ENCODE measurements at regions not wholly inside any gene's neighbourhood (a gene's known extent, or its start where the extent isn't known, plus 50 kb on each side); places are given as distances from the start of the nearest gene placed in this dataset.

- DNase-seq (ENCODE audit: low read depth), result no peak
- no peak overlapping the region for H3K4me3 ChIP-seq (ENCODE audit: low read depth, low read length)
- TF ChIP-seq, protein P1, sequence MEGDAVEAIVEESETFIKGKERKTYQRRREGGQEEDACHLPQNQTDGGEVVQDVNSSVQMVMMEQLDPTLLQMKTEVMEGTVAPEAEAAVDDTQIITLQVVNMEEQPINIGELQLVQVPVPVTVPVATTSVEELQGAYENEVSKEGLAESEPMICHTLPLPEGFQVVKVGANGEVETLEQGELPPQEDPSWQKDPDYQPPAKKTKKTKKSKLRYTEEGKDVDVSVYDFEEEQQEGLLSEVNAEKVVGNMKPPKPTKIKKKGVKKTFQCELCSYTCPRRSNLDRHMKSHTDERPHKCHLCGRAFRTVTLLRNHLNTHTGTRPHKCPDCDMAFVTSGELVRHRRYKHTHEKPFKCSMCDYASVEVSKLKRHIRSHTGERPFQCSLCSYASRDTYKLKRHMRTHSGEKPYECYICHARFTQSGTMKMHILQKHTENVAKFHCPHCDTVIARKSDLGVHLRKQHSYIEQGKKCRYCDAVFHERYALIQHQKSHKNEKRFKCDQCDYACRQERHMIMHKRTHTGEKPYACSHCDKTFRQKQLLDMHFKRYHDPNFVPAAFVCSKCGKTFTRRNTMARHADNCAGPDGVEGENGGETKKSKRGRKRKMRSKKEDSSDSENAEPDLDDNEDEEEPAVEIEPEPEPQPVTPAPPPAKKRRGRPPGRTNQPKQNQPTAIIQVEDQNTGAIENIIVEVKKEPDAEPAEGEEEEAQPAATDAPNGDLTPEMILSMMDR (IDR thresholded peaks at IDR 0.05; ENCODE audit: control insufficient read depth, extremely low read depth, insufficient read depth), result no peak
Observed at GRCh38 chr7:34389332-34390078, 268.5 kb upstream of the NPSR1 start.

- TF ChIP-seq, protein P1 (IDR thresholded peaks at IDR 0.05; ENCODE audit: control insufficient read depth, extremely low read depth, insufficient read depth), result no peak
- DNase-seq (ENCODE audit: low read depth), result no peak
- H3K4me3 ChIP-seq (ENCODE audit: low read depth, low read length), result no peak overlapping the region
Observed at GRCh38 chr7:34390103-34390502, 267.9 kb upstream of the NPSR1 start.

GRCh38 chr7:34392972-34393371 lies 265.0 kb upstream of the NPSR1 start:
- no peak overlapping the region for H3K4me3 ChIP-seq (ENCODE audit: low read depth, low read length)
- DNase-seq (ENCODE audit: low read depth), result no peak
- TF ChIP-seq, protein P1 (IDR thresholded peaks at IDR 0.05; ENCODE audit: control insufficient read depth, extremely low read depth, insufficient read depth), result no peak

GRCh38 chr7:34396437-34397064 lies 261.5 kb upstream of the NPSR1 start:
- TF ChIP-seq, protein P1 (IDR thresholded peaks at IDR 0.05; ENCODE audit: control insufficient read depth, extremely low read depth, insufficient read depth), result no peak
- H3K4me3 ChIP-seq (ENCODE audit: low read depth, low read length), result no peak overlapping the region
- no peak for DNase-seq (ENCODE audit: low read depth)

- no peak overlapping the region for H3K4me3 ChIP-seq (ENCODE audit: low read depth, low read length)
- no peak for DNase-seq (ENCODE audit: low read depth)
- TF ChIP-seq, protein P1 (IDR thresholded peaks at IDR 0.05; ENCODE audit: control insufficient read depth, extremely low read depth, insufficient read depth), result no peak
Observed at GRCh38 chr7:34401776-34402175, 256.2 kb upstream of the NPSR1 start.

DNA sequence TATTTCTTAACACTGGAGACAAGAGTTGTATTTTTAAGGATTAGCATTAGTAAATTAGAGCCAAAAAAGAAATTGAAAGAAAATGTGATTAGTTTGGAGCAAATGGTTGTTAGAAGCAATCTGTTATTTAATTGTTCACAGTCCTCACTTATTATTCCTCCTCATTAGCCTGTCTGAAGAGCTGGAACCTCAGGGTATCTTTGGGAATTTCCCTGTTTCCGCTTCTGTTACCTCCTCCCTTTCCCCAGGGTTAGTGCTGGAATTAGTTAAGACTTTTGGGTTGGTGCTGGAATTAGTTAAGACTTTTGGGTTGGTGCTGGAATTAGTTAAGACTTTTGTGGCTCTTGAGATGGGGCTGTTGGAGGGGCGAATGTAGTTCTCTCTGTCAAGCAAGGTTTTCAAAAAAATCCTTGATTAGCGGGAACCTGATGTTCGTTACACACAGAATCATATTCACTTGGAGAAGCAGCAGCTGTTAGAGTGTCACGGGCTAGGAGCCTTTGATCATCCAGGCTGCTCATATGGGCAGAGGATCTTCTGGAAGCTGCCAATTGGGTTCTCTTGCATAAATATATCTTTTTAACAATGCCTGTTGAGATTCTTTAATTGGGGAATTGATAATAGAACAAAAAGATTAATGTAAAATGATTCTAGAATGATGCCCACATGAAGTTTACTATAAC lies 251.0 kb upstream of the NPSR1 start:
- TF ChIP-seq, protein P1 (IDR thresholded peaks at IDR 0.05; ENCODE audit: control insufficient read depth, extremely low read depth, insufficient read depth), result no peak
- H3K4me3 ChIP-seq (ENCODE audit: low read depth, low read length), result no peak overlapping the region
- no peak for DNase-seq (ENCODE audit: low read depth)

Measured in LNCaP clone FGC (cell line).